WTC11 (cell line): ENCODE measurements at regions not wholly inside any gene's neighbourhood (a gene's known extent, or its start where the extent isn't known, plus 50 kb on each side); places are given as distances from the start of the nearest gene placed in this dataset.

Experiments
- ATAC-seq: fragments of 200-7000 bp; cut with Tn5 transposase; 2 replicates; pipeline ENCODE4 v1.10.0; 2021; ENCODE audit warnings: mild to moderate bottlenecking, moderate library complexity
- CTCF ChIA-PET: fragments of 300-600 bp; sonication (Branson Sonifier 250); formaldehyde crosslinking; loops from one replicate; lab custom pipeline; 2021; ENCODE audit warnings: antibody characterized with exemption; lab: Charles Lee
- POLR2A ChIA-PET: fragments of 350-600 bp; sonication (Branson Sonifier 250); formaldehyde crosslinking; loops from one replicate; lab custom pipeline; 2021; ENCODE audit warnings: antibody characterized with exemption; lab: Charles Lee
- DNase-seq: peaks from one replicate; pipeline ENCODE4 v3.0.0; 2021; ENCODE audit warnings: low spot score
- H3K27ac Mint-ChIP-seq: 2 replicates; pipeline ENCODE4 v1.8.0; 2021; ENCODE audit warnings: mixed read lengths
- H3K27me3 Mint-ChIP-seq: 2 replicates; pipeline ENCODE4 v1.8.0; 2021; ENCODE audit warnings: low read depth, mild to moderate bottlenecking, moderate library complexity, mixed read lengths
- H3K36me3 Mint-ChIP-seq: 2 replicates; pipeline ENCODE4 v1.8.0; 2021; ENCODE audit warnings: mixed read lengths
- H3K4me1 Mint-ChIP-seq: 2 replicates; pipeline ENCODE4 v1.8.0; 2022; ENCODE audit warnings: mixed read lengths
- H3K4me3 Mint-ChIP-seq: 2 replicates; pipeline ENCODE4 v1.8.0; 2021; ENCODE audit warnings: mild to moderate bottlenecking, moderate library complexity, mixed read lengths
- H3K9me3 Mint-ChIP-seq: 2 replicates; pipeline ENCODE4 v1.8.0; 2021; ENCODE audit warnings: mixed read lengths
- IRF2 ChIP-seq: sonication (generic); formaldehyde crosslinking; IDR thresholded peaks from 2 replicates; pipeline ENCODE4 v1.8.0; 2022; ENCODE audit warnings: low read depth, missing genetic modification reagents, borderline replicate concordance
- KAT7 ChIP-seq: sonication (generic); formaldehyde crosslinking; IDR thresholded peaks from 2 replicates; pipeline ENCODE4 v1.8.1; 2023; ENCODE audit warnings: missing genetic modification reagents, mild to moderate bottlenecking, borderline replicate concordance
- NFE2L1 ChIP-seq: sonication (generic); formaldehyde crosslinking; IDR thresholded peaks from 2 replicates; pipeline ENCODE4 v1.8.1; 2023; ENCODE audit warnings: missing genetic modification reagents
- NFYB ChIP-seq: sonication (generic); formaldehyde crosslinking; conservative IDR thresholded peaks from 2 replicates; pipeline ENCODE4 v1.8.0; 2022; ENCODE audit warnings: low read depth, missing genetic modification reagents
- NR1H2 ChIP-seq: sonication (generic); formaldehyde crosslinking; IDR thresholded peaks from 2 replicates; pipeline ENCODE4 v1.9.0; 2021; ENCODE audit warnings: mild to moderate bottlenecking, moderate library complexity, missing genetic modification reagents
- OVOL2 ChIP-seq: fragments of 250-450 bp; sonication (Bioruptor Pico); IDR thresholded peaks from 2 replicates; pipeline ENCODE4 v1.9.0; 2021; ENCODE audit warnings: mild to moderate bottlenecking, borderline replicate concordance
- PRRX2 ChIP-seq: fragments of 250-450 bp; sonication (Bioruptor Pico); IDR thresholded peaks from 2 replicates; pipeline ENCODE4 v1.8.0; 2021; ENCODE audit warnings: mild to moderate bottlenecking
- RELA ChIP-seq: sonication (generic); formaldehyde crosslinking; IDR thresholded peaks from 2 replicates; pipeline ENCODE4 v1.8.1; 2022; ENCODE audit warnings: missing genetic modification reagents, mild to moderate bottlenecking, borderline replicate concordance
- SMAD4 ChIP-seq: sonication (generic); formaldehyde crosslinking; IDR thresholded peaks from 2 replicates; pipeline ENCODE4 v1.8.0; 2022; ENCODE audit warnings: mild to moderate bottlenecking, missing genetic modification reagents
- SOX15 ChIP-seq: fragments of 250-450 bp; sonication (Bioruptor Pico); IDR thresholded peaks from 2 replicates; pipeline ENCODE4 v1.9.0; 2021; ENCODE audit warnings: mild to moderate bottlenecking
- TCF7 ChIP-seq: sonication (generic); formaldehyde crosslinking; IDR thresholded peaks from 2 replicates; pipeline ENCODE4 v1.8.0; 2022; ENCODE audit warnings: mild to moderate bottlenecking, low read depth, missing genetic modification reagents, moderate library complexity
- TEAD4 ChIP-seq: sonication (generic); formaldehyde crosslinking; IDR thresholded peaks from 2 replicates; pipeline ENCODE4 v1.8.0; 2022; ENCODE audit warnings: mild to moderate bottlenecking, missing genetic modification reagents
- ZNF138 ChIP-seq: sonication (generic); formaldehyde crosslinking; conservative IDR thresholded peaks from 2 replicates; pipeline ENCODE4 v1.8.1; 2022; ENCODE audit warnings: mild to moderate bottlenecking, moderate library complexity, missing genetic modification reagents
- ZNF263 ChIP-seq: sonication (generic); formaldehyde crosslinking; IDR thresholded peaks from 2 replicates; pipeline ENCODE4 v1.8.1; 2022; ENCODE audit warnings: low read depth, mild to moderate bottlenecking, moderate library complexity, missing genetic modification reagents
- TF ChIP-seq, protein P1 (sequence below): sonication (generic); formaldehyde crosslinking; IDR thresholded peaks from 2 replicates; pipeline ENCODE4 v1.8.1; 2022; ENCODE audit warnings: mild to moderate bottlenecking, missing genetic modification reagents, moderate library complexity, borderline replicate concordance
- TF ChIP-seq, protein P2 (sequence below): fragments of 250-450 bp; sonication (Bioruptor Pico); IDR thresholded peaks from 2 replicates; pipeline ENCODE4 v1.8.0; 2021; ENCODE audit warnings: mild to moderate bottlenecking
- TF ChIP-seq, protein P3 (sequence below): sonication (generic); formaldehyde crosslinking; IDR thresholded peaks from 2 replicates; pipeline ENCODE4 v1.8.1; 2022; ENCODE audit warnings: low read depth, missing genetic modification reagents, borderline replicate concordance
- TF ChIP-seq, protein P4 (sequence below): sonication (generic); formaldehyde crosslinking; IDR thresholded peaks from 2 replicates; pipeline ENCODE4 v1.8.1; 2022; ENCODE audit warnings: mild to moderate bottlenecking, moderate library complexity, missing genetic modification reagents
- TF ChIP-seq, protein P5 (sequence below): fragments of 250-450 bp; sonication (Bioruptor Pico); IDR thresholded peaks from 2 replicates; pipeline ENCODE4 v1.9.0; 2021; ENCODE audit warnings: mild to moderate bottlenecking
- TF ChIP-seq, protein P6 (sequence below): fragments of 250-450 bp; sonication (Bioruptor Pico); IDR thresholded peaks from 2 replicates; pipeline ENCODE4 v2.1.2; 2022; ENCODE audit warnings: mild to moderate bottlenecking, moderate library complexity

DNA sequence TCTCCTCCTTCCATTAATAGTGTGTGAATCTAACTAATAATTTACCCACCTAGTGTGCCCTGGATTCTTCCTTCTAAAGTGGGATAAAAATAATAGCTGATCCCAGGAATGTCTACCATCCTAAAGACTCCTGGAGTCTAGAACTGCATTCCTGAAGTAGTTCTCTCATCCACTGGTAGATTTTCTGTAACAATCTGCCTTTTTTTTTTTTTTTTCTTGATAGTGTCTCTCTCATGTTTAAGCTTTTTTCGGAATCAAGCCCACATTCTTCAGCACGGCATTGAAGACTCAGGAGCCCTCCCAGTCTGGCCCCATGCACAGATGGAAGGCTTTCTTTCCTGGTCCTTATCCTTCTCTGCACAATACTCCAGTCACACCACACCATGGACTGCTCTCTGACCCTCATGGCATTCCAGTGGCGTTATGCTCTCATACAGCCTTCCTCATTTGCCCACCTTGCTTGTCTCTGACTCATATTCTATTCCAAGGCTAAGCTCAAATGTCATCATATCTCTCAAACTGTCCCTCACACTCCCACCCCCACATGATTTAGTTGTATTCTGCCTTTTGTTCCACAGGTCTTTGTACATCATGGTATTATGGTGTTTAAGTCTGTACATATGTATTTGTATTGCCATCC is 68.7 kb upstream of the FRY start:
- H3K4me3 Mint-ChIP-seq: no peak overlapping the region
- DNase-seq (no peak), ATAC-seq (no peak)
- H3K36me3 Mint-ChIP-seq: peaks cover 6% of the 10 kb centered on the region
- H3K9me3 Mint-ChIP-seq: peaks cover 18% of the 10 kb centered on the region
- no peak overlapping the region for H3K27ac Mint-ChIP-seq
- H3K4me1 Mint-ChIP-seq: no peaks in the 10 kb centered on the region
- TF ChIP-seq, protein P1, sequence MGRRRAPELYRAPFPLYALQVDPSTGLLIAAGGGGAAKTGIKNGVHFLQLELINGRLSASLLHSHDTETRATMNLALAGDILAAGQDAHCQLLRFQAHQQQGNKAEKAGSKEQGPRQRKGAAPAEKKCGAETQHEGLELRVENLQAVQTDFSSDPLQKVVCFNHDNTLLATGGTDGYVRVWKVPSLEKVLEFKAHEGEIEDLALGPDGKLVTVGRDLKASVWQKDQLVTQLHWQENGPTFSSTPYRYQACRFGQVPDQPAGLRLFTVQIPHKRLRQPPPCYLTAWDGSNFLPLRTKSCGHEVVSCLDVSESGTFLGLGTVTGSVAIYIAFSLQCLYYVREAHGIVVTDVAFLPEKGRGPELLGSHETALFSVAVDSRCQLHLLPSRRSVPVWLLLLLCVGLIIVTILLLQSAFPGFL (CRISPR knock-in tag): no peak
- TF ChIP-seq KAT7 (CRISPR knock-in tag): no peak
- no peak for TF ChIP-seq RELA (CRISPR knock-in tag)
- no peak for TF ChIP-seq ZNF138
- TF ChIP-seq IRF2 (CRISPR knock-in tag): no peak
- TF ChIP-seq, protein P2, sequence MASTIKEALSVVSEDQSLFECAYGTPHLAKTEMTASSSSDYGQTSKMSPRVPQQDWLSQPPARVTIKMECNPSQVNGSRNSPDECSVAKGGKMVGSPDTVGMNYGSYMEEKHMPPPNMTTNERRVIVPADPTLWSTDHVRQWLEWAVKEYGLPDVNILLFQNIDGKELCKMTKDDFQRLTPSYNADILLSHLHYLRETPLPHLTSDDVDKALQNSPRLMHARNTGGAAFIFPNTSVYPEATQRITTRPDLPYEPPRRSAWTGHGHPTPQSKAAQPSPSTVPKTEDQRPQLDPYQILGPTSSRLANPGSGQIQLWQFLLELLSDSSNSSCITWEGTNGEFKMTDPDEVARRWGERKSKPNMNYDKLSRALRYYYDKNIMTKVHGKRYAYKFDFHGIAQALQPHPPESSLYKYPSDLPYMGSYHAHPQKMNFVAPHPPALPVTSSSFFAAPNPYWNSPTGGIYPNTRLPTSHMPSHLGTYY (CRISPR knock-in tag): no peak
- no peak for TF ChIP-seq ZNF263 (CRISPR knock-in tag)
- TF ChIP-seq NR1H2 (CRISPR knock-in tag): no peak
- TF ChIP-seq, protein P3, sequence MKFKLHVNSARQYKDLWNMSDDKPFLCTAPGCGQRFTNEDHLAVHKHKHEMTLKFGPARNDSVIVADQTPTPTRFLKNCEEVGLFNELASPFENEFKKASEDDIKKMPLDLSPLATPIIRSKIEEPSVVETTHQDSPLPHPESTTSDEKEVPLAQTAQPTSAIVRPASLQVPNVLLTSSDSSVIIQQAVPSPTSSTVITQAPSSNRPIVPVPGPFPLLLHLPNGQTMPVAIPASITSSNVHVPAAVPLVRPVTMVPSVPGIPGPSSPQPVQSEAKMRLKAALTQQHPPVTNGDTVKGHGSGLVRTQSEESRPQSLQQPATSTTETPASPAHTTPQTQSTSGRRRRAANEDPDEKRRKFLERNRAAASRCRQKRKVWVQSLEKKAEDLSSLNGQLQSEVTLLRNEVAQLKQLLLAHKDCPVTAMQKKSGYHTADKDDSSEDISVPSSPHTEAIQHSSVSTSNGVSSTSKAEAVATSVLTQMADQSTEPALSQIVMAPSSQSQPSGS (CRISPR knock-in tag): no peak
- TF ChIP-seq, protein P4, sequence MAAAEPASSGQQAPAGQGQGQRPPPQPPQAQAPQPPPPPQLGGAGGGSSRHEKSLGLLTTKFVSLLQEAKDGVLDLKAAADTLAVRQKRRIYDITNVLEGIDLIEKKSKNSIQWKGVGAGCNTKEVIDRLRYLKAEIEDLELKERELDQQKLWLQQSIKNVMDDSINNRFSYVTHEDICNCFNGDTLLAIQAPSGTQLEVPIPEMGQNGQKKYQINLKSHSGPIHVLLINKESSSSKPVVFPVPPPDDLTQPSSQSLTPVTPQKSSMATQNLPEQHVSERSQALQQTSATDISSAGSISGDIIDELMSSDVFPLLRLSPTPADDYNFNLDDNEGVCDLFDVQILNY: no peak
- no peak for TF ChIP-seq SOX15
- no peak for TF ChIP-seq PRRX2 (CRISPR knock-in tag)
- no peak for TF ChIP-seq NFE2L1 (CRISPR knock-in tag)
- no peak for TF ChIP-seq TCF7 (CRISPR knock-in tag)
- TF ChIP-seq NFYB (CRISPR knock-in tag): no peak
- no peak for TF ChIP-seq TEAD4 (CRISPR knock-in tag)
- TF ChIP-seq, protein P5, sequence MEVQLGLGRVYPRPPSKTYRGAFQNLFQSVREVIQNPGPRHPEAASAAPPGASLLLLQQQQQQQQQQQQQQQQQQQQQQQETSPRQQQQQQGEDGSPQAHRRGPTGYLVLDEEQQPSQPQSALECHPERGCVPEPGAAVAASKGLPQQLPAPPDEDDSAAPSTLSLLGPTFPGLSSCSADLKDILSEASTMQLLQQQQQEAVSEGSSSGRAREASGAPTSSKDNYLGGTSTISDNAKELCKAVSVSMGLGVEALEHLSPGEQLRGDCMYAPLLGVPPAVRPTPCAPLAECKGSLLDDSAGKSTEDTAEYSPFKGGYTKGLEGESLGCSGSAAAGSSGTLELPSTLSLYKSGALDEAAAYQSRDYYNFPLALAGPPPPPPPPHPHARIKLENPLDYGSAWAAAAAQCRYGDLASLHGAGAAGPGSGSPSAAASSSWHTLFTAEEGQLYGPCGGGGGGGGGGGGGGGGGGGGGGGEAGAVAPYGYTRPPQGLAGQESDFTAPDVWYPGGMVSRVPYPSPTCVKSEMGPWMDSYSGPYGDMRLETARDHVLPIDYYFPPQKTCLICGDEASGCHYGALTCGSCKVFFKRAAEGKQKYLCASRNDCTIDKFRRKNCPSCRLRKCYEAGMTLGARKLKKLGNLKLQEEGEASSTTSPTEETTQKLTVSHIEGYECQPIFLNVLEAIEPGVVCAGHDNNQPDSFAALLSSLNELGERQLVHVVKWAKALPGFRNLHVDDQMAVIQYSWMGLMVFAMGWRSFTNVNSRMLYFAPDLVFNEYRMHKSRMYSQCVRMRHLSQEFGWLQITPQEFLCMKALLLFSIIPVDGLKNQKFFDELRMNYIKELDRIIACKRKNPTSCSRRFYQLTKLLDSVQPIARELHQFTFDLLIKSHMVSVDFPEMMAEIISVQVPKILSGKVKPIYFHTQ (CRISPR knock-in tag): no peak
- TF ChIP-seq SMAD4 (CRISPR knock-in tag): no peak
- no peak for TF ChIP-seq OVOL2 (CRISPR knock-in tag)
- TF ChIP-seq, protein P6, sequence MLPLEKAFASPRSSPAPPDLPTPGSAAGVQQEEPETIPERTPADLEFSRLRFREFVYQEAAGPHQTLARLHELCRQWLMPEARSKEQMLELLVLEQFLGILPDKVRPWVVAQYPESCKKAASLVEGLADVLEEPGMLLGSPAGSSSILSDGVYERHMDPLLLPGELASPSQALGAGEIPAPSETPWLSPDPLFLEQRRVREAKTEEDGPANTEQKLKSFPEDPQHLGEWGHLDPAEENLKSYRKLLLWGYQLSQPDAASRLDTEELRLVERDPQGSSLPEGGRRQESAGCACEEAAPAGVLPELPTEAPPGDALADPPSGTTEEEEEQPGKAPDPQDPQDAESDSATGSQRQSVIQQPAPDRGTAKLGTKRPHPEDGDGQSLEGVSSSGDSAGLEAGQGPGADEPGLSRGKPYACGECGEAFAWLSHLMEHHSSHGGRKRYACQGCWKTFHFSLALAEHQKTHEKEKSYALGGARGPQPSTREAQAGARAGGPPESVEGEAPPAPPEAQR (CRISPR knock-in tag): no peak
- no peaks in the 10 kb centered on the region for H3K27me3 Mint-ChIP-seq
- ChIA-PET POLR2A (no interaction called here), CTCF (interaction anchor here (1.0 kb wide), 1 partner anchor 39 kb away, joined by 6 read pairs; no protein-coding TSS in a partner anchor)
